KMS-11 (cell line): ENCODE measurements at regions not wholly inside any gene's neighbourhood (a gene's known extent, or its start where the extent isn't known, plus 50 kb on each side); places are given as distances from the start of the nearest gene placed in this dataset.

Source experiments
- H2AFZ ChIP-seq: fragments of 200-600 bp; sonication (generic); 2 replicates; pipeline ENCODE4 v1.6.1; 2016; ENCODE audit warnings: antibody characterized with exemption, mixed run types, low read depth
- H3K27ac ChIP-seq: fragments of 200-600 bp; sonication (generic); 2 replicates; pipeline ENCODE4 v1.6.1; 2016; ENCODE audit warnings: mild to moderate bottlenecking, mixed run types
- H3K27me3 ChIP-seq: fragments of 200-600 bp; sonication (generic); 2 replicates; pipeline ENCODE4 v1.6.1; 2017; ENCODE audit warnings: mild to moderate bottlenecking, low read depth, mixed run types, moderate library complexity; ENCODE audit not compliant: insufficient read depth
- H3K36me3 ChIP-seq: fragments of 200-600 bp; sonication (generic); 2 replicates; pipeline ENCODE4 v1.6.1; 2017; ENCODE audit warnings: mild to moderate bottlenecking, mixed run types; ENCODE audit not compliant: insufficient read depth
- H3K4me1 ChIP-seq: fragments of 200-600 bp; sonication (generic); 2 replicates; pipeline ENCODE4 v1.6.1; 2016; ENCODE audit warnings: mild to moderate bottlenecking, low read depth, mixed run types; ENCODE audit not compliant: poor library complexity, severe bottlenecking
- H3K4me2 ChIP-seq: fragments of 200-600 bp; sonication (generic); 2 replicates; pipeline ENCODE4 v1.7.0; 2016; ENCODE audit warnings: mild to moderate bottlenecking, mixed run types
- H3K4me3 ChIP-seq: fragments of 200-600 bp; sonication (generic); IDR thresholded peaks from 2 replicates; pipeline ENCODE4 v1.6.1; 2017; ENCODE audit warnings: low read depth, low read length, mixed read lengths; ENCODE audit not compliant: insufficient read depth
- H3K79me2 ChIP-seq: fragments of 200-600 bp; sonication (generic); 2 replicates; pipeline ENCODE4 v1.6.1; 2016; ENCODE audit warnings: low read depth, mixed run types; ENCODE audit not compliant: insufficient read depth
- H3K9ac ChIP-seq: fragments of 200-600 bp; sonication (generic); 2 replicates; pipeline ENCODE4 v1.6.1; 2016; ENCODE audit warnings: mild to moderate bottlenecking, mixed run types
- H4K20me1 ChIP-seq: fragments of 200-600 bp; sonication (generic); 2 replicates; pipeline ENCODE4 v1.6.1; 2016; ENCODE audit warnings: mild to moderate bottlenecking, mixed run types; ENCODE audit not compliant: insufficient read depth
- CTCF ChIP-seq: fragments of 200-600 bp; sonication (generic); conservative IDR thresholded peaks from 2 replicates; pipeline ENCODE4 v1.6.1; 2017; ENCODE audit warnings: low read depth, mild to moderate bottlenecking, antibody characterized with exemption, low read length, moderate library complexity, mixed read lengths

- Histone ChIP-seq H3K36me3 (no peaks in the 10 kb centered on the region), H3K79me2 (no peaks in the 10 kb centered on the region), H3K4me2 (no peak overlapping the region), H3K9ac (no peak overlapping the region), H3K27ac (no peak overlapping the region), H2AFZ (no peak overlapping the region), H3K4me1 (no peaks in the 10 kb centered on the region), H3K27me3 (no peaks in the 10 kb centered on the region), H4K20me1 (no peaks in the 10 kb centered on the region), H3K4me3 (no peak overlapping the region)
- no peak for TF ChIP-seq CTCF
These were observed 392.3 kb upstream of the LRRC4C start for GRCh38 chr11:41851743-41852142.

GRCh38 chr11:41861838-41862237, 402.4 kb upstream of the LRRC4C start:
- Histone ChIP-seq H3K4me3 (no peak overlapping the region), H3K27me3 (no peaks in the 10 kb centered on the region), H3K4me2 (no peak overlapping the region), H3K79me2 (no peaks in the 10 kb centered on the region), H4K20me1 (no peaks in the 10 kb centered on the region), H3K4me1 (peaks cover 6% of the 10 kb centered on the region), H3K9ac (no peak overlapping the region), H3K27ac (no peak overlapping the region), H2AFZ (no peak overlapping the region), H3K36me3 (no peaks in the 10 kb centered on the region)
- TF ChIP-seq CTCF = no peak

- H3K4me3 ChIP-seq = no peak overlapping the region
- H4K20me1 ChIP-seq = no peaks in the 10 kb centered on the region
- no peaks in the 10 kb centered on the region for H3K4me1 ChIP-seq
- TF ChIP-seq CTCF = no peak
- H3K36me3 ChIP-seq = no peaks in the 10 kb centered on the region
- H2AFZ ChIP-seq = no peak overlapping the region
- no peak overlapping the region for H3K9ac ChIP-seq
- no peaks in the 10 kb centered on the region for H3K79me2 ChIP-seq
- H3K4me2 ChIP-seq = no peak overlapping the region
- no peaks in the 10 kb centered on the region for H3K27me3 ChIP-seq
- H3K27ac ChIP-seq = no peak overlapping the region
These were observed 407.1 kb upstream of the LRRC4C start for GRCh38 chr11:41866525-41866924.

GRCh38 chr11:41868606-41869005, 409.2 kb upstream of the LRRC4C start:
- Histone ChIP-seq H2AFZ (no peak overlapping the region), H3K9ac (no peak overlapping the region), H3K36me3 (no peaks in the 10 kb centered on the region), H3K79me2 (no peaks in the 10 kb centered on the region), H3K27me3 (no peaks in the 10 kb centered on the region), H3K27ac (no peak overlapping the region), H3K4me3 (no peak overlapping the region), H4K20me1 (no peaks in the 10 kb centered on the region), H3K4me2 (no peak overlapping the region), H3K4me1 (no peaks in the 10 kb centered on the region)
- TF ChIP-seq CTCF = no peak

GRCh38 chr11:41872426-41872825, 413.0 kb upstream of the LRRC4C start:
- H3K79me2 ChIP-seq = no peaks in the 10 kb centered on the region
- no peak overlapping the region for H3K27ac ChIP-seq
- no peaks in the 10 kb centered on the region for H3K36me3 ChIP-seq
- H3K4me2 ChIP-seq = no peak overlapping the region
- H3K9ac ChIP-seq = no peak overlapping the region
- no peaks in the 10 kb centered on the region for H4K20me1 ChIP-seq
- no peak overlapping the region for H2AFZ ChIP-seq
- no peak overlapping the region for H3K4me3 ChIP-seq
- TF ChIP-seq CTCF = no peak
- H3K27me3 ChIP-seq = no peaks in the 10 kb centered on the region
- H3K4me1 ChIP-seq = no peaks in the 10 kb centered on the region
